Tibial artery (tissue), 4 donors: ENCODE measurements at regions not wholly inside any gene's neighbourhood (a gene's known extent, or its start where the extent isn't known, plus 50 kb on each side); places are given as distances from the start of the nearest gene placed in this dataset.

Experiments used
- DNase-seq, 2 donors: peaks; one replicate each; pipeline ENCODE4 v3.0.0-alpha.2; 2019
- H3K27ac ChIP-seq, 2 donors: fragments of 200-600 bp; sonication (generic) in 1 of 2; 1 replicate in 1 of 2; 2 replicates in 1 of 2; pipeline ENCODE4 v1.5.1; 2018 to 2019; ENCODE audit warnings: mild to moderate bottlenecking in 1 of 2
- H3K27me3 ChIP-seq, 2 donors: fragments of 200-600 bp; sonication (generic) in 1 of 2; one replicate each; pipeline versions ENCODE4 v1.5.1 to v1.6.0; 2016 to 2019
- H3K36me3 ChIP-seq, 3 donors: fragments of 200-600 bp; sonication (generic) in 2 of 3; one replicate each; pipeline ENCODE4 v1.5.1; 2016 to 2019; ENCODE audit warnings: mild to moderate bottlenecking in 2 of 3
- H3K4me1 ChIP-seq, 4 donors: fragments of 200-600 bp; sonication (generic) in 2 of 4; 1 replicate in 3 of 4; 2 replicates in 1 of 4; pipeline ENCODE4 v1.5.1; 2016 to 2019
- H3K4me3 ChIP-seq, 2 donors: fragments of 200-600 bp; sonication (generic) in 1 of 2; 1 replicate in 1 of 2; 2 replicates in 1 of 2; pipeline ENCODE4 v1.5.1; 2018 to 2019; ENCODE audit warnings: mild to moderate bottlenecking in 2 of 2
- H3K9me3 ChIP-seq, 3 donors: fragments of 200-600 bp; sonication (generic) in 1 of 3; one replicate each; pipeline ENCODE4 v1.5.1; 2016 to 2019
- CTCF ChIP-seq, 2 experiments: fragments of 200-600 bp in 1 of 2; fragments of 450-650 bp in 1 of 2; IDR thresholded peaks; one replicate each; pipeline ENCODE4 v1.5.1; 2017 to 2019; ENCODE audit warnings: antibody characterized with exemption in 2 of 2, mild to moderate bottlenecking in 1 of 2, moderate library complexity in 1 of 2
- intact Hi-C: fragments of 100-400 bp; cut with DNase I; formaldehyde crosslinking; loops from one replicate; pipeline ENCODE4 v1.15.0; 2023; ENCODE audit warnings: low total_unique reads

GRCh38 chr21:23853796-23854379, 1753.4 kb downstream of the MRPL39 start:
- H3K36me3 ChIP-seq, result no peaks in the 10 kb centered on the region
- peak; percentile 34 to 38 for TF ChIP-seq CTCF (IDR thresholded peaks at IDR 0.05)
- no peaks in the 10 kb centered on the region for H3K27me3 ChIP-seq
- intact Hi-C loops, result no loop called here
- H3K9me3 ChIP-seq, result no peaks in the 10 kb centered on the region
- DNase-seq, result no peak
- no peaks in the 10 kb centered on the region for H3K4me1 ChIP-seq
- H3K27ac ChIP-seq, result no peak overlapping the region
- no peak overlapping the region for H3K4me3 ChIP-seq

DNA sequence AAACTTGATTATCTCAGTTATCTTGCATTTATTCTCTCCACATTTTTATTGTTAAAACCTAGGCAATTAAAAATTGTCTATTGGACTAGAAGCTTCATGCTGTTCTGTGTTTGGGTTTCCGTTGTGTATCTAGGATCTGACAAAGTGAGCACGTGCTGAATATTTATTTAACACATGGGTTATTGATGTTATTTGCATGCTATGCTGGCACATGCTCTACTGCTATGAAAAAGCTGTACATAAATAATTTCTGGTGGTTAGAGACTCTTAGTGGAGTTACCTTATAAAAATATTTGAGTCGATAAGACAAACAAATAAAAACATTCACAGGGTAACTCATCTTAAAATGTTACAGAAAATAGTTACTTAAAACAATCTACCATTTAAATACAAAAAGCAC, 1769.7 kb downstream of the MRPL39 start:
- H3K4me3 ChIP-seq, result no peak overlapping the region
- intact Hi-C loops, result no loop called here
- DNase-seq, result no peak

DNA sequence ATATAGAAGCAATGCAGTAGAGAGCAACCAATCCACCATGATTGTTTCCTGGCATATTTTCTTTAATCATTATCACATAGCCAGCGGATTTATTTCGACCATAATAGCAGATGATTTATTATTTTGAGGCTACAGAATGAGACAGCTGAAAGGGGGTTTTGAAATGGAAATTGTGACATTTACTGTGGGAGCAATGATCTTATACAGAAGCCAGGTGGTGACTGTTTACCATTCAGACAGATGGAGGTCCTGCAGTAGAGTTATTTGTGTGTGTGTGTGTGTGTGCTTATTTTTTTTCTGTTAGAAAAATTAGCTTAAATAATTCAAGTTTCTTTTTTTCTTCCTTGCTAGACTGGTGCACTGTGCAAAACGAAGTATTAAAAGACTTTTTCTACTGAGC, 1784.5 kb downstream of the MRPL39 start:
- DNase-seq, result no peak
- TF ChIP-seq CTCF (IDR thresholded peaks at IDR 0.05), result no peak
- intact Hi-C loops, result no loop called here

More for the DNA sequence above, 1769.7 kb downstream of the MRPL39 start:
- TF ChIP-seq CTCF (IDR thresholded peaks at IDR 0.05), result no peak
- Histone ChIP-seq H3K4me1 (no peaks in the 10 kb centered on the region), H3K27me3 (no peaks in the 10 kb centered on the region), H3K27ac (no peak overlapping the region), H3K9me3 (no peaks in the 10 kb centered on the region), H3K36me3 (no peaks in the 10 kb centered on the region)

DNA sequence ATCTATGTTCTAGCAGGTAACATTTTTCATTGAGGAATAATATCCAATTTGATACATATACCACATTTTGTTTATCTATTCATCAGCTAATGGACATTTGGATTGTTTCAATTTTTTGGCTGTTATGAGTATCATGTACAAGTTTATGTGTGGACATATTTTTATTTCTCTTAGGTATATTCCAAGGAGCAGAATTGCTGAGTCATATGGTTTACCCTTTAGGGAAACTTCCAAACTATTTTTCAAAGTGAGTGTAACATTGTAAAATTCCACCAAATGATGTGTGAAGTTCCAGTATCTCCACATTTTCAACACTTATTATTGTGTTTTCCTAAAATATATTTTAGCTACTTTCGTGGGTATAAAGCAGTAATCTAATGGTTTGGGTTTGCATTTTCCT, 1789.9 kb downstream of the MRPL39 start:
- intact Hi-C loops, result no loop called here
- no peak for DNase-seq
- no peak for TF ChIP-seq CTCF (IDR thresholded peaks at IDR 0.05)
- Histone ChIP-seq H3K4me3 (no peak overlapping the region), H3K27ac (no peak overlapping the region), H3K36me3 (no peaks in the 10 kb centered on the region), H3K4me1 (no peaks in the 10 kb centered on the region), H3K9me3 (no peaks in the 10 kb centered on the region), H3K27me3 (no peaks in the 10 kb centered on the region)

More for the DNA sequence above, 1784.5 kb downstream of the MRPL39 start:
- no peak overlapping the region for H3K27ac ChIP-seq
- no peaks in the 10 kb centered on the region for H3K9me3 ChIP-seq
- H3K4me3 ChIP-seq, result no peak overlapping the region
- H3K27me3 ChIP-seq, result no peaks in the 10 kb centered on the region
- no peaks in the 10 kb centered on the region for H3K36me3 ChIP-seq
- no peaks in the 10 kb centered on the region for H3K4me1 ChIP-seq

- no peak overlapping the region for H3K4me3 ChIP-seq
- no peaks in the 10 kb centered on the region for H3K9me3 ChIP-seq
- no peak for TF ChIP-seq CTCF (IDR thresholded peaks at IDR 0.05)
- no peaks in the 10 kb centered on the region for H3K27me3 ChIP-seq
- intact Hi-C loops, result no loop called here
- H3K4me1 ChIP-seq, result no peaks in the 10 kb centered on the region
- no peaks in the 10 kb centered on the region for H3K36me3 ChIP-seq
- H3K27ac ChIP-seq, result no peak overlapping the region
- no peak for DNase-seq
Measured at GRCh38 chr21:23812485-23812884, 1794.8 kb downstream of the MRPL39 start.

GRCh38 chr21:23811805-23812204, 1795.5 kb downstream of the MRPL39 start:
- no peak for TF ChIP-seq CTCF (IDR thresholded peaks at IDR 0.05)
- Histone ChIP-seq H3K9me3 (no peaks in the 10 kb centered on the region), H3K27me3 (no peaks in the 10 kb centered on the region), H3K27ac (no peak overlapping the region), H3K36me3 (no peaks in the 10 kb centered on the region), H3K4me1 (no peaks in the 10 kb centered on the region), H3K4me3 (no peak overlapping the region)
- intact Hi-C loops, result no loop called here
- no peak for DNase-seq
